Effector CD8-positive, alpha-beta T cell (primary cell): ENCODE measurements at regions not wholly inside any gene's neighbourhood (a gene's known extent, or its start where the extent isn't known, plus 50 kb on each side); places are given as distances from the start of the nearest gene placed in this dataset.

ENCODE experiments used
- DNase-seq: peaks from one replicate; lab custom pipeline; 2025; lab: John Stamatoyannopoulos, UW

DNA sequence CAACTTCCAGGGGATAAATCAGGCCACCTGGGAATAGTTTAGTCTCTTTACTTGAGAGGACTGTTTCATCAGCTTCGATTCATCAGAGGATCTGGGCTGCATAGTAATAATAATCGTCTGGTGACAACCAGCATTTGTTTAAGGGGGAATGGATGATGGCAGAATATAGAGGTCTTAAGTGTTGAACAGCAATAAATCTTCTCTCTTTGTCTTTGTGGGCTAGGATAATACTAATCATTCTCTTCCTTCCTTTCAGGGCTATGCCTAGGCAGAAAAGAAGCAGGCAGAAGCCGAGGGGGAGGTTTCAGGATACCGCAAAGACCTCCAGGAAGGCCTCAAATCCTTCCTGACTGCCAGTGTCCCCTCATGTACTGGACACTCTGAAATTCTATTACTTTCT lies 150.4 kb upstream of the GAREM1 start:
- no peak for DNase-seq

DNA sequence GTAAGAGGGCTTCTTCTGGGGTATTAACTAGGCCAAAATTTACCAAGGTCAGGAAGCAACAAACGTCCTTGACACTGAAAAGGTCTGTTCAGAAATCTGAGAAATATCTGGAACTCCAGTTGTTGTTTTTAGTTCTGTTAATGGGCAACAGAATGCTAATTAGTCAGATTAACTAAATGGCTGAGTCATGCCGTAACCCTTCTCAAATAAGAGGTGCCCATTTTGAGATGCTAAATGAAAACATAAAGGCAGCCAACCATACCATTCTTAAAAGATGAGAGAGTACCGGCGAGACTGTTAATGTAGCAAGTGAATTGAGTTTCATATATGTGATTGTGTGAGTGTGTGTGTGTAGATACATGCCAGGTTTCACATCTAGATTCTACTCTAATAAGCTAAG lies 147.9 kb upstream of the GAREM1 start:
- no peak for DNase-seq

DNA sequence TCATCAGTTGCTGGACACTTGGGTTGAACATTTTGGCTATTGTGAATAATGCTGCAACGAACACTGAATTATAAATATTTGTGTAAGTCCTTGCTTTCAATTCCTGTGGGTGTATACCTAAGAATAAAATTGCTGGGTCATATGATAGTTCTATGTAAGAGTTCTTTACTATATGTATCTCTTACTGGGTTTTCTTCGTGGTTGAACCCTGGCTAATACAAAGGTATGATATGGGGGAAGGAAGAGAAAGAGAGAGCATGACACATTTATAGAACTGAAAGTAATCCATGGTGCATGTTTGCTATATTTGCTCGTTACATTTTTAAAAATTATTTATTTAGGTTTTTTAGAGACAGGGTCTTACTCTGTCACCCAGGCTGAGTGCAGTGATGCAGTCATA lies 143.1 kb upstream of the GAREM1 start:
- DNase-seq = no peak

DNA sequence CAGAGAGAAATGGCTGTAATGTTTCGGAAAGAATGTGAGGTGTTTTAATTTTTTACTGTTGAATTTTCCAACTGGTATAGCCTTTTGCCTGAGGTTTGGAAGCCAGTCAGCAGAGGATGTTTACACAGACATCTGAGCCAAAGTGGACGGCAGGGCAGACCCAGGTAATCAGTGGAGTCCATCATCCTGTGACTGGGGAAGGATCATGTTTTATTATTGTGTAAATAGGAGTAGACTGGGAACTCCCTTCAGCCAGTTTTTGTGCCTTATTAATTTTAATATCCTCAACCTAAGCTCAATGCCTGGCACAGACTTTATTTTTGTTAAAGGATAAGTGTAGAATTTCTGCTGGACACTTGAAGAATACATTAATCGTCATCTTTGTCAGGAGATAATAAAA lies 142.0 kb upstream of the GAREM1 start:
- DNase-seq = no peak

DNA sequence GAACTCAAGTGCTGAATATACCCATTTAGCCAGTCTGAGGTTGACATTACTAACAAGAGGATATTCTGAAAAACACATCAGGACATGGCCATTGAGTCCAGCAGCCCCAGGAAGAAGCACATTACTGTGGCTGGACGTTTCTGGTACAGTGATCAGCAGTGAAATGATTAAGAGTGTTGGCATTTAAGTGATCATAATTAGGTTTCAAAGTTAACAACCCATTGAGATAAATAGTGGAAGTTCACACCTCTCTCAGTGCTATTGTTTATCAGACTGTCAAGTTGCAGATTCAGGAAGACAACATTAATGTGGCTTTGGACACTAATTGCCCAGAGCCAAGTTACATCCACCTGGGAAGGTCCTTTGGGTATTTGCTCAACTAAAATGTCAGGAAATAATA lies 139.5 kb upstream of the GAREM1 start:
- no peak for DNase-seq

DNA sequence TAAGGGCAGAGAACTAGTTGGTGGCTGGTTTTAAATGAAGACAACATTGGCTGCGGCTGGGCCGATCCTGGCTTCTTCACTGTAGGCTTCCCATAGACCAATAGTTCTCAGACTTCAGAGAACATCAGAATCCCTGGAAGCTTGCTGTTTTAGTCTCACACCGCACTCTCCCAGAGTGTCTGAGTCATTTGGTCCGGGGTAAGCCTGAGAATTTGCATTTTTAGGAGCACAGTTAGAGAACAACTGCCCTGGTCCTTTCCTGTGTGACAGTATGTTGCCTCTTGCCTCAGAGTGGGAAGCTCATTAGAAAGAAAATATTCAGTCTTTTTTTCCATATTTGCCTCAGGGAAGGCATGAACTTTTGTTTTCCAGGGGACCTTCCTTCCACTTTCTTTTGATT lies 137.1 kb upstream of the GAREM1 start:
- DNase-seq = no peak

DNA sequence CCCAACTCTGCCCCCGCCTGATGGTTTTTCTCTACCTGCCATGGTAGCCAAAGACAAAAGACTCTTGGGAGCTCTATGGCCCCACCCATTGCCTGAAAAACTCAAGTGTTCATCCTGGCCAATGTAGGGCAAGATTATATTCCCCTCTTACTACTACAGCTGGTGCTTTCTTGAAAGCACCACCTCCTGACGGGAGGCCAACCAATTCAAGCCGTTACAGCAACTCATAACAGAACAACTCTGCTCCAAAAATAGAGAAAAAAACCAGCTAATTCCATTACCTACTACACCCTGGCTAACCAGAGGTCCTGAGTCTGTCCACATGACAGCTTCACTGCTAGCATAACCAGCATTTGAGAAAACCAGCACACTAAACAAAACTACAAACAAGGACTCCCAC lies 127.5 kb upstream of the GAREM1 start:
- DNase-seq = no peak

DNA sequence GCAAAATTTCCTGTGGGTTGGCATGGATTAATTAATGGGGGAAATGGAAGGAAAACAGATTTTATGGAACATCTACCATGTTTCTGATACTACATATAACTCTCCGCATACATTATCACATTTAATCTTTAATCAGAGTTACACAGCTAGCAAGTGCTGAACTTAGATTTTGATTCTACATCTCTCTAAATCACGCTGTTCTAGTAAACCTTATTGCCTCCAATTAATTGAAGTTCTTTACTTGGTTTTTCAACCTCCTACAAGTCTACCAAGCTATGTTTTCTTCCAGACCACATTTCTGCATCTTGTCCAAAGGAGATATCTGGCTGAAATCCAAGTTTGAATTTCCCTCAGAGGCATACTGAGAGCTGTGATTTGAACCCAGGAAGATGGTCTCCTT lies 125.8 kb upstream of the GAREM1 start:
- no peak for DNase-seq

DNA sequence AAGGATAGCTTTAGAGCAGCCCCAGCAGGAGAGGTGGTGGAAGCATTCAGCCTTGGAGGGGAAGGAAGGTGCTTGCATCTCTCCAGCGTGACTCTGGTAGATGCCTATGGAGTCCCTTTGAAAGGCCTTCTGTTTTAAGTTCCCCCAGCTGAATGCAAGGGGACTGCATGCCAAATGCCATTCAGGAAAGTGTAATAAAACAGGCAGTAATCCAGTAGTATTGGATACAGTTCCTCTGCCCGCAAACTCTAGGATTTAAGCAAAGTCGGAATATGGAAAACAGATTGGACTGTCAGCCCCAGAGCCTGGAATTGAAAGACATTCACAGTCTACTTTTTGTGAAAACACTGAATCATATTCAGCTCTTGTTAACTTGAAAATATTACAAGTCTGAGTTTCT lies 125.2 kb upstream of the GAREM1 start:
- no peak for DNase-seq

DNA sequence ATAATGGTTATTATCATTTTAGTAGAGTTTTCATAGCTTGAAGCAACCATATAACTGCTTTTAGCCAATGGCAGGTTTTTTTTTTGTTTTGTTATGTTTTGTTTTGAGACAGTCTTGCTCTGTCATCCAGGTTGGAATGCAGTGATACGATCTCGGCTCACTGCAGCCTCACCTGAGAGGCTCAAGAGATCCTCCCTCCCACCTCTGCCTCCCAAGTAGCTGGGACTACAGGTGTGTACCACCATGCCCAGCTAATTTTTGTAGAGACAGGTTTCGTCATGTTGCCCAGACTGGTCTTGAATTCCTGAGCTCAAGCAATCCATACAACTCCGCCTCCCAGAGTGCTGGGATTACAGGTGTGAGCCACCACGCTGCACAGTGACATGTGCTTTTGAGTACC lies 117.5 kb upstream of the GAREM1 start:
- DNase-seq = no peak

DNA sequence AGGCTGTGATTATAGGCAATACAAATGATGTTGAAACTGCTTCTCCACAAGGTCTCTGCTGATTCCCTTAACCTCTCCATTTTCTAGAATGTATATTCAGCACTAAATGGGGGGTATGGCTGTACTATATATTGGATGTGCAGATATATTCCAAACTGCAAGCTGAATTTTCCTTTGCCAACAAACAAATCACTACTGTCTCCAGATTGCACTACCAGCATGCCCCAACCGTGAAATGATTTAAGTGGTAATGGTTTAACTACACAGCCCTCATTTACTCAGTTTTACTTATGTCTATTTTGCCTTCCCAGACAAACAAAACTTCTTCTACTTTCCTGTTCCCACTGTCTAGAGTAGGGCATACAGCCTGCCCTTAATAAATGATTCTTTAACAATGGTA lies 112.7 kb upstream of the GAREM1 start:
- no peak for DNase-seq

DNA sequence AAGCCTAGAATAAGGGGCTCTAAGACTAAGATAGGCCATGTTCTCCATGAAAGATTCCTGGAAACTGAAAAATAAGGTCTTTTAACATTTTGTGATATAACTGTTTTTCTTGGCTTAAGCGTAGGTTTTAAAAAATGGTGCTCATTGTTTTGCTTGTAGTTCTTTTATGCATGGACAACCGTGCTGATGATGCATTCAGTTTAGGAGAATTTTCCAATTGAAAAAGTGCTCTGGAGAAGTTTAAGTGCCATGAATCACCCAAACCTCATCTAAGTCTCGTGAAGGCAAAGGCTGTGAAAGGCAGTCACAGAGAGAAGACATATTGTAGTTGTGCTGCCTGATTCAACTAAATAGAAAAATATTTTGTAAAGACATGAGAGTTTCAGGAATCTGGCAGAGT lies 111.8 kb upstream of the GAREM1 start:
- DNase-seq = no peak

DNA sequence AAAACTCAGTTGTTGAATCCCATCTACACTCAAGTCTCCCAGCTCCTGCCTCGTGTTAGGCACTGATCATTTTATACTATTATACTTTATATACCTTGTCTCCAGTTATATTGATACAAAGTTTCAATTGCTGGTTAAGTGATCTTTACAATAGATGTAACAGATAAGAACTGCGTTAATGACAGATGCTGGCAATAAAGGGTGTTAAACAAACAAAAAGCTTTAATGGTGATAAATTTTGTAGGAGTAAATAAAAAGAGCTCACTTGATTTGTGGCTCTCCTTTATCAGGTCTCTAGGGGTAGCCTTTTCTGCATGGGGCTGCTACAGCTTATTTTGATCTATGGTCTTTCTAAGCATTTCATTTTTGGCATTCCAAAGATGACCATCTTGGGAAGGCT lies 106.9 kb upstream of the GAREM1 start:
- DNase-seq = no peak

DNA sequence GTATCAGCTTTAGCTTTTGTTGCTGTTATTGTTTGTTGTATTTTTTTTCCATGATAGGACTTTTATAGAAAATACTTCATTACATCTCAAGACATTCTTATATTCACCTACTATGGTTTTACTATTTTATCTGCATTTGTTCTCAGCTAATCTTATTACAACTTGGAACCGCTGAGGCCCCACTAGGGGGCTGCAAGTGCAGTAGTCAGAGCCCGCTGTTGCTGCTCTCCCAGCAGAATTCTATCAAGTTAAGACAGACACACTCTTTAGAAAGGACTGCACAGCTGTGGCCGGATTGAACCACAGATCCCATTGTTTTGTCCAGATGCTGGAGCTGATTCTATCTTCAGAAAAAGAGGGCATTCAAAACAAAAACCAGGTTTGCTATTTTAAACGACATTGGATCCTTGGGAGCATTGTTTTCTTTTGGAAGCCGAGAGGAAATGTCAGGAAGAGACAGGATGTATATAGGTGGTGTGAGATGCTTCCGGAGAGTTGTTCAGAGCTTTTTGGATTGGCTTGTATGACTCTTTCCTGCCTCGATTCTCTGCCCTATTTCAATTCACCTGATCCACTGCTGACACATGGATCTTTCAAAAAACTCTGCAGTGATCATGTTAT lies 105.7 kb upstream of the GAREM1 start:
- DNase-seq = no peak

DNA sequence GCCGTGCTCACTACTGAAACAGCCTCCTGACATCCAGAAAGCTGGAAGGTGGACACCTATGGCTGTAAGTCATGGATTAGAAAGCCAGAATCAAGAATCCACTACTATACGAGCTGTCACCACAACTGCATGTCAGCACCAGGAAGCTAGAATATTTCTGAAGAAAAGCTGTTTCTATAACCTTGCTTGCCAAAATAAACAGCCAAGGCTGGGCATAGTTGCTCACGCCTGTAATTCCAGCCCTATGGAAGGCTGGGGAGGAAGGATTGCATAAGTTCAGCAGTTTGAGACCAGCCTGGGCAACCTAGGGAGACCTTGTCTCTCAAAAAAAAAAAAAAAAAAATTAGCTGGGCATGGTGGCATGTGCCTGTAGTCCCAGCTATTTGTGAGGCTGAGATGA lies 96.3 kb upstream of the GAREM1 start:
- no peak for DNase-seq

DNA sequence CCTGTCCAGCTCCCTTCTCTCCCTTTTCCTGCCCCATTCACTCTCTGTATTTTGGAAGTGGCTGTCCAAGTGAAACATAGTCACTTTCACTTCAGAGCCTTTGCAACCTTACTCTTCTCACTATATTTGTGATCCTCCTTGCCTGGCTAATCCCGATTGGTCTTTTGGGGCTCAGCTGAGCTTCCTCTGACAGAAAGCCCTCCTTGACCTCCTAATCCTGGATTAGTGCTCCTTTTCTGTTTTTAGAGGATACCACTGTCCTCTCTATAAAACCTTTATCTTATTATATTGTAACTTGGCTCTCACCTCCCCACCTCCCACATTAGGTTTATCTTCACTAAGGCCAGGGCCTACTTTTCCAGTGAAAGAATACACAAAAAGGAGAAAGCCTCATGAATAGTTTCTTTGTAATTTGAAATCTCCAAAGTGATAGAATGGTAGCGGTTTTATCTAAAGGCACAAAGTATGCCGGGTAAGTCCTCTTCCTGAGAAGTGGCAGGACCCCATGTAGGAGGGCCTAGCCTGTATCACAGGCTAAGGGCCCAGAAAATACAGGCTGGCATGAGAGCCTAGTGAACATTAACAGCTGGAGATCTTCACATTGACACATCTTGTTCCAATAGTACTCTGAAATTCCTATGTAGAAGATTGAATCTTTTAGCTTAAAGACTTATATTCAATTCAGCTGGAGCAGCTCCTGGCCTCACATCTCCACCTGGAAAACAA lies 83.1 kb upstream of the GAREM1 start:
- DNase-seq = no peak

DNA sequence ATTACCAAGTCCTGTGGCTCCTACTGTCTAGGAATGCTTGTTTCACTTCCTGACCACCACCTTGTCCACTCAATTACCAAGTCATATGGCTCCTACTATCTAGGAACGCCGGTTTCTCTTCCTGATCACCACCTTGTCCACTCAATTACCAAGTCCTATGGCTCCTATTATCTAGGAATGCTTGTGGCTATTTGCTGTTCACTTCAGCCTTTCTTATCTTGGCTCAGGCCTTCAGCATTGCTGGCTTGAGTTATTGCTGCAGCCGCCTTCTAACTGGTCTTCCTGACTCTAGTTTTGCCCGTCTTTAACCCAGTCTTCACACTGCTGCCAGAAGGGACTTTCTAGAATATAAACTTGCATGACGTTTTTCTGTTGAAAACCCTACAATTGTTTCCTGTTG lies 82.5 kb upstream of the GAREM1 start:
- DNase-seq = no peak

DNA sequence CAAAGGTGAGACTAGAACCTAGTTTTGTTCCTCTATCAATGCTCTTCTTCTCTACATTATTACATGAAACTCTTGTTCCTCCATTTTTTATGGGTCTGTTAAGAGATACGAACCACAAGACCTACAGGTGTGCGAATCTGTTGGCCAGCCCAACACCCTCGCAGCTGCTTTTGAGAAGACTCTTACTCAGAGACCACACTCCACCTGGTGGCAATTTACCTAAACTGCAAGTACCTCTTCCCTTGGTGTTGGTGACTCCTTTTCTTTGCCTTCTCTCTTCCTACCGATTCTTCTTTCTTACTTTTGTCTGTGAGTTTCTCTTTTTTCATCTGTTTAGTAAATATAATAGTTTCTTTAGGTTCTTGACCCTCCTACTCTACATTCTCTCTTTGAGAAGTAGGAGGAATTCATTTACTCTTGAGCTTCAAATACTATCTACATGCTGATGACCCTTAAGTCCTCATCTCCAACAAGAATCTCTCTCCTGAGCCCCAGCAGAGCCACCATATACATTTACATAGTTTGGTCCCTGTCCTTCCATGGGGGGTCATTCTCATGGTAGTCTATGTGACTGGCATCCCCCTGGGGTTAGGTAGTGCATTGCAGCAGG lies 81.8 kb upstream of the GAREM1 start:
- peak; percentile 34 for DNase-seq

DNA sequence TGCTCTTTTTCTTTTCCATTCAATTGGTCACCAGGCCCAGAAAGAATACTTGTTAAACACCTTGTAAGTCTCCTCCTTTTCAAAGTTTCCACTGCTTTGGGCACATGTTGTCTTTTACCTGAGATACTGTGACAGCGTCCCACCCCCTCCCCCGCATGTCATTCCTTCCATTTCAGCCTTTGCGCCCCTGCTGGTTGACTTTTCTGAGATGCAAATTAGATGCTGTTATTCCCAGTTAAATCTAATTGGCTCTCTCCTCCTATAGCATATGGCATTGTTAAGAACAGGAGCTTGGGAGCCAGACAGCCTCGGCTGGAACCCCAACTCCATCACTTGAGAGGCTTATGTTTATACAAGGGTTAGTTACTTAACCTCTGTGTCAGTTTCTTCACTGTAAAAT lies 80.3 kb upstream of the GAREM1 start:
- DNase-seq = no peak

DNA sequence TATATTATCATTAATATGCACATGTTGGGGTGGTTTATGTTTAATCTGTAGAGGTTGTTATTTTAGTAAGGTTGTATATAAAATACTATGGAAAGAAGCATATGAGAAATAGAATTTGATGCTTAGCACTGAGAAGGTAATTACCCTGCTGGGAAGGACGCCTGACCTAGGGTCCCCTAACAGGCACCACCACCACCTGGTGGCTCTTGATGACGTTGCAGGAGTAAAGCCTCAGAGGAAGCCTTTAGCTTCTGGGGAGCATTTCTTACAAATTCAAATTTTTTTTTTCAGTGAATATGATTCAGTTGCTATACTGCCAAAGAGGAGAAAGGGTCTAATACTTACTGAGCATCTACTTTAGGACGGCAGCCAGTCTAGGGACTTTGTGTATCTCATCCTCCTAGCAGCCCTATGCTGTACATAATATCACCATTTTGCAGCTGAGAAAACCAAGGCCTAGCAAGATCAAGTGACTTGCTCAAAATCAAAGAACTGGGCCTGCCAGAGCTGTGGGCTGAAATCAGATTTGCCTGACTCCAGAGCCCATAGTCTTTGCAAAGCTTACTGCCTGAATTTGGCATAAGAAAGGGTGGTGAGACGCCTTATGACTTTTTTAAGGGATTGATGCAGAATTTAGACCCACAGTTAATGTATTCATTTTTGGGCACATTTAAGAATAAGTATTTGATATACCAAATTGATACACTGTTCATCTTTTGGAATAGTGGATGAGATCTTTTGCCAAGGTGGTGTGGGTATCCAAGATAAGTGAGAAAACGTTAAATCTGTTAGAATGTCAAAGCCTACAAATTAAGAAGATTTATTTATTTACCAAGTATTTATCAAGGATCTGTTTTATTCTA lies 78.8 kb upstream of the GAREM1 start:
- peak; percentile 10 for DNase-seq

DNA sequence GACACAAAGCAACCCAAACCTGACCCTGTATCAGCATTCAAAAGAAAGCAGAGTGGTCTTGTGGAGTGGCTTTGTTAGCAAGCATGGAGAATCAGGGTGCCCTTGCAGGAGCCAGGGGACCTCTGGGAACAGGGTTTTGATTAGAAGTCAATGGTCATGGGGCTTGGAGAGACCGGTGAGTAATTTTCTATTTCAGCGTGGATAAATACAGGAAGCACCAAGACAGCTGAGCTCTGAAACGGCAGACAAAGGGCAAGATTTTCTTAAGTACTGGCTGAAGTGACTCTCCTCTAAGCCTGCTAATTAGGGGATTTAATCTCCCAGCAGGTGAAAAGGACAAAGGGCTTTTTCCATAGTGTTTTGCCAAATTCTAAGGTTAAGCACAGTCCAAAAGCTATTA lies 78.0 kb upstream of the GAREM1 start:
- no peak for DNase-seq

DNA sequence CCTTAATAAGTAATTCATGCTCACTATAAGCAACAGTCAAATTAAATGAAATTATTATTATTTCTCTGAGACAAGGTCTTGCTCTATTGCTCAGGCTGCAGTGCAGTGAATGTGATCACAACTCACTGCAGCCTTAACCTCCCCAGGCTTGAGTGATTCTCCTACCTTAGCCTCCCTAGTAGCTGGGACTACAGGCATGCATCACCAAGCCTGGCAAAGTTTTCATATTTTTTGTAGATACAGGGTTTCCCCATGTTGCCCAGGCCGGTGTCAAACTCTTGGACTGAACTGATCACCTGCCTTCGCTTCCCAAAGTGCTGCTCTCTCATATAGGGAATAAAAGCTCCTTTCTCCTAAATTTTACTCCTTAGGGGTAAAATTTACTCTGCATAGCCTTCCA lies 74.9 kb upstream of the GAREM1 start:
- no peak for DNase-seq

DNA sequence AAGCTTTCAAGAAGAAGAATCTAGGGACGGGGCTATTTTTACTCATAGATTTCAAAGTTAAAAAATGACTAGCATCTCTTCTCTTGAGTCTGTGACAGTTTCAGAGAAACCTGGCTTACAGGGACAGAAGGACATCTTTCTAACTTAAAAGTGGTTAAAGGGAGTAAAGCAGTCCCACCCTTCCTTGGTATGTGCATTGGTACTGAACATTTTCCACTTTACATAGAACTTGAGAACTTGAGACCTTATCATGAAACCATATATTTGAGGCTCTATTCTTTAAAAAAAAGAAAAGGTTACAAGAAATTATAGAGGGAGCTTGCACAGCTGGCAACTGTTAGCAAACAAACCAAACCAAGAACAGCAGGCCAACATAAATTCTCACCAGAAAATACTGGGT lies 73.4 kb upstream of the GAREM1 start:
- no peak for DNase-seq
